PC-9 (cell line): ENCODE measurements at regions not wholly inside any gene's neighbourhood (a gene's known extent, or its start where the extent isn't known, plus 50 kb on each side); places are given as distances from the start of the nearest gene placed in this dataset.

Experiments
- EZH2 ChIP-seq: fragments of 200-600 bp; sonication (generic); IDR thresholded peaks from 2 replicates; pipeline ENCODE4 v1.8.0; 2017; ENCODE audit warnings: antibody characterized with exemption, low read depth
- TF ChIP-seq, protein P1 (sequence below): fragments of 200-600 bp; sonication (generic); conservative IDR thresholded peaks from 2 replicates; pipeline ENCODE4 v1.6.1; 2017; ENCODE audit warnings: mixed run types, antibody characterized with exemption, mild to moderate bottlenecking, moderate library complexity

DNA sequence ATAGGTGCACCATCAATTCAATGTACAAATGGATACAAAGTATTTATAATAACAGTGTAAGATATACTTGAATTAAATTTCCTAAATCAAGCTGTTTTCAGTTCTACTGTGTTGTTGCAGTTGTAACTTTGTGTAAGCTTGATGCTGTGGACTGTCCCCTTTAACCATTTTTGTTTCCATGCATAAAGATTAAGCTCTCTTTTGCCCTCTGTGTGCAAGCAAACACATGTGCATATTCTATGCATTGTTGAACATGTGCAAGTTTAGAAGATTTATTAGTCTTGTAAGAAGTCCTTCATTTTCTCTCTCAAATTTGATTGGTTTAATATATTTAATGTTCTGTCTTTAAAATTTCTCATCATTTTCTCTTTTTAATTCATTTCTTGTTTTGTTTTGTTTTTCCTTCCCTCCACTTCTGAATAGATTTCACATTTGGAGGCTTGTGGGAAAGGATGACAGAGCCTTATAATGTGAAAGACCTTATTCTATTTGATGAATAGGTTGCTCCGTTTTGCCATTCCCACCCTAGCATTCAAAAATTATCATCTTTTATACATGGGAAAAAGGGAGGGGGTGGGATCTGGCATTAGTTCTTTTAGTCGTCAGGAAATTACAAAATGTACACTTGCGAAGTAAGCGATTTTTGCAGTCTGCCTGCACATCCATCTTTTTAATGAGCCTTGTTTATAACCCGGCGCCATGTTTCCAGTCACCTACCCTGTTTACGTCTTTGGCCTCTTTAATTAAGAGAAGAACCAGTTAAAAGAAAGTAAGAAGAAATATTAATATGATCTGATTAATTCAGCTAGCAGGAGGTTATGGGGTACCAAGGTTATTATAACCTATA is 961.5 kb upstream of the NR2F2 start:
- TF ChIP-seq, protein P1, sequence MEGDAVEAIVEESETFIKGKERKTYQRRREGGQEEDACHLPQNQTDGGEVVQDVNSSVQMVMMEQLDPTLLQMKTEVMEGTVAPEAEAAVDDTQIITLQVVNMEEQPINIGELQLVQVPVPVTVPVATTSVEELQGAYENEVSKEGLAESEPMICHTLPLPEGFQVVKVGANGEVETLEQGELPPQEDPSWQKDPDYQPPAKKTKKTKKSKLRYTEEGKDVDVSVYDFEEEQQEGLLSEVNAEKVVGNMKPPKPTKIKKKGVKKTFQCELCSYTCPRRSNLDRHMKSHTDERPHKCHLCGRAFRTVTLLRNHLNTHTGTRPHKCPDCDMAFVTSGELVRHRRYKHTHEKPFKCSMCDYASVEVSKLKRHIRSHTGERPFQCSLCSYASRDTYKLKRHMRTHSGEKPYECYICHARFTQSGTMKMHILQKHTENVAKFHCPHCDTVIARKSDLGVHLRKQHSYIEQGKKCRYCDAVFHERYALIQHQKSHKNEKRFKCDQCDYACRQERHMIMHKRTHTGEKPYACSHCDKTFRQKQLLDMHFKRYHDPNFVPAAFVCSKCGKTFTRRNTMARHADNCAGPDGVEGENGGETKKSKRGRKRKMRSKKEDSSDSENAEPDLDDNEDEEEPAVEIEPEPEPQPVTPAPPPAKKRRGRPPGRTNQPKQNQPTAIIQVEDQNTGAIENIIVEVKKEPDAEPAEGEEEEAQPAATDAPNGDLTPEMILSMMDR = no peak
- TF ChIP-seq EZH2 = no peak
